Dermis microvascular lymphatic vessel endothelial cell (primary cell): ENCODE measurements at regions not wholly inside any gene's neighbourhood (a gene's known extent, or its start where the extent isn't known, plus 50 kb on each side); places are given as distances from the start of the nearest gene placed in this dataset.

Source experiments
- DNase-seq, 2 donors: peaks; one replicate each; pipeline versions ENCODE4 v3.0.0 to v3.0.0-alpha.2; 2010; ENCODE audit warnings: low read depth in 2 of 2

DNA sequence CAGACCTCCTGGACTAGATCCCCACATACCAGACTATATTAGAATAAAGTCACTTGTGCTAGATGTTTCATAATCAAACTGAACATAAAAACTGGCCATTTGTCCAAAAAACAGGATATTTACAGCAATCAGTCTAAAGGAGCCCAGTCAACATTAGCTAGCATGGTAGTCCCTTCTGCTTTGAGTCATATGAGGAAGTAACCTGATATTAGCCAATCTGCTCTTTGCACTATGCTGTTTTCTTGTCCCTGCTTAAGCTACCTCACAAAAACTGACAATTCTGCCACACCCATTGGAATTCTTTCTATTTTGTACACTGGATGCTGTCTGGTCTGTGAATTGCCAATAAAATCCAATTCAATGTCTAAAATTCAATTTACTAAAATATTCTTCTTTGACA, 1824.2 kb downstream of the OLFM4 start:
- DNase-seq, result no peak

DNA sequence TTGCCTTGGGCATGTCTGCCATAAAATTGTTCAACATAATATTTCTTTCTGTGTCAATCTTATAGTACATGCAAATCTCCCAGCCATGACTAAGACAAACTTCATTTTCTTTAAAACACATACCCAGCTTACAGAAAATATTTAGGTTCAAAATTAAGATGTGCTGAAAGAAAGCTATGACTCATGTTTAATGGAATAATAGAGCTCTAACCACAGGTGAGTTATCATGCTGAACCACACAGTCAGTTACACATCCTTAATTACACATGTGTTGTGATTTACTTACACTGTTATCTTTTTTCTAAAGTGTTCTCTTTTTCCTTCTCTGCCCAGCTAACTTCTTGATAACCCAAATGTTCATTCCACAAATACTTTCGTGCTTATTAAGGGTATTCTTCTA, 1831.2 kb downstream of the OLFM4 start:
- no peak for DNase-seq

DNA sequence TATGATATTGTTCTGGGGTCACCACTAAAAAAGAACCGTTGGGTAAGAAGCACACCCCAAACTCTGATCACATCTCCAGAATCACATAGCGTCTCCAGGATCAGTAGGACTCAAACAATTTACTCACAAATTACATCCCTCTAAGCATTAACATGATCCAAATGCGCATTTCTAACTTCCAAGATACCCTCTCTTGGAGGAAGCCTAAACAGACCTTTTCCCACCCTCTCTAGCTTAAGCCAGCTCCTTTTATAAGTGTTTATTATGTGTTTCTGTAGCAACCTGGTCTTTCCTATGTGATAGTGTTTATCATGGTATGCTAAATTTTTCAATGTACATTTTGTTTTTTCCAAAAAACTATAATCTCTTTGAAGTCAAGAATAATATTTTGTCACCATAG, 1846.5 kb downstream of the OLFM4 start:
- no peak for DNase-seq

DNA sequence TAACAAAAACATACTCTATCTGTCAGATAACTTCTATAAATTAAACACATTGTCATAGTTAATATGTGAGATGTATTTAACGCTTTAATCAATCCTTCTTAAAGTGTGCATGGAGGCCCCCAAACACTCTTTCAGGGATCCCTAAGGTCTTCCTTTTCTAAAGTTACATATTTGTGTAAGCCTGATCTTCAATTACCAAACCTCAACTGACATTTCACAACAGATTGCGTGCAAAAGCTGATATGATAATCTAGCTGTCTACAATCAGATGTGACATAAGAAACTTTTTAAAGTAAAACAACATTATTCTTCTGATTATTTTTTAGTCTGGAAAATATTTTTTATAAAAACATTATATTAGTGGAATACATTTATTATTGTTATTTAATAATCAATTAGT, 1850.4 kb downstream of the OLFM4 start:
- DNase-seq, result no peak

DNA sequence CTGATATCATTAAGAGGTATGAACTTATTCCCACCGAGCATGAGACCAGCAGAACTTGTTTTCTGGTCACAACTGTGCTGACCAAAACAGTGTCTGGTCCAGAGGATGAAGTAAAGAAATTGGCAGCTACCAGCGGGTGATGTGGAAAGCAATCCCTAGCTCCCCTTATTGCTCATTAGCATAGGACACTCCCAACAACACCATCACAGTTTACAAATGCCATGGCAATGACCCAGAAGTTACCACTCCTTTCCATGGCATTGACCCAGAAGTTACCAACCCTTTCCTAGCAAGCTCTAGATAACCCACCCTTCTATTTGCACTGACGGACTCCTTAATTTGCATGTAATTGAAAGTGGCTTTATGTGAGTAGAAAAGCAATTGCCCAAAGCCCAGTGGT, 1856.1 kb downstream of the OLFM4 start:
- DNase-seq, result no peak

DNA sequence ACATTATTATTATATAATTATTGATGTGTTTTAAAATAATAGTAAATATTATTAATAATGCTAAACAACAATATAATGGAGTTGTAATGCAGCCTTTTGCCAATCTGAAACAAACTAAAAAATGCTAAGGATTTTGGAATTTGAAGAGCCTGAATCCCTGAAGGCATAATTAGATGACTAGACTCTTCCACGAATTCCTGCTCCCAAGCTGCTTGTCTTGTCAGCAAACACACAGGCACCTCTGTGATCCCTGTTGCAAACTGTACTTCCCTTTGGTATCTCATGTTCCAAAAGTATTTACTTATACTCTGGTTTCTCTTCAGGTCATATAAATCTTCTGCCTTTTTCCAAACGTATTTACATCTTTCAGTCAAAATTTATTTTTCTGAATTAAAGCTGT, 1862.4 kb downstream of the OLFM4 start:
- DNase-seq, result no peak

DNA sequence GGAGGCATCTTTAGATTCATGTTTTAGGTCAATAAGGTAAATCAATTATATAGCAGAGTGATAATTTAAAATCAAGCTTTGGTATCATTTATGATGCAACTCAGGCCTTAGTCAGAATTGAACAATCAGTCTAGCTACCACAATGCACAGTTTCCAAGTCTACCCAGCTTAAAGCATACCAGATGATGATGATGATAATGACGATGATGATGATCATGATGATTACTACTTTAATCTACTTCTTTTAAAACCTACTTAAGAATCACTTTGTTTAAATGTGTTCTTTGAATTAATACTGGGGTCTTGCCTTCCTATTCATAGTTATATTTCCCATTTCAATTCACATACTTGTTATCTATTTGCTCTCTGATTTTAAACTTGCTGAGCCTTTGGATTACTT, 1872.7 kb downstream of the OLFM4 start:
- no peak for DNase-seq

DNA sequence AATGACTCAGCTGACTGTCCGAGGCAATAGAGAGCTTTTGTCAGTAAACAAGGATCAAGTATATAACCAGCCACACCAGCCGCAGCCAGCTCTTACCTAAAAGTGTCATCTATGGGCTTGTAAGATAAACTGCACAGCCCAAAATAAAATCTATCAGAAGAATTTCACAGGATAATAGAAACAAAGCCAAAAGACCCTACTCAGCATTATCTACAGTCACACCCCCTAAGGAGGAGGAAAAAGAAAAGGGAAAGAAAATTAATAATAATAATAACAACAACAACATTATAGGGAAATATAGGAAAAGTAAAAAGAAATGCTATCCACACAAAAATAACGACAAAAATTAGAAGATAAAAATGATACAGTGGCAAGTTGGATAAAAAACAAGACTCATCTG, 1883.8 kb downstream of the OLFM4 start:
- no peak for DNase-seq

DNA sequence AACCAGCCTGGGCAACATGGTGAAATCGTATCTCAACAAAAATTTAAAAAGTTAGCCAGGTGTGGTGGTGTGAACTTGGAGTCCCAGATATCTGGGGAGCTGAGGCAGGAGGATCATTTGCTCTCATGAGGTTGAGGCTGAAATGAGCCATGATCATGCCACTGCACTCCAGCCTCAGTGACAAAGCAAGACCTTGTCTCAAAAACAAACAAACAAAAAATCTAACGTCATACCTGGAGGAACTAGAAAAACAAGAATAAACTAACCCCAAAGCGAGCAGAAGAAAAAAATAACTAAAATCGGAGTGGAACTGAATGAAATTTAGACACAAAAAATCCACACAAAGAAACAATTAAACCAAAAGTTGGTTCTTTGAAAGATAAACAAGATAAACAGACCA, 1885.1 kb downstream of the OLFM4 start:
- no peak for DNase-seq

DNA sequence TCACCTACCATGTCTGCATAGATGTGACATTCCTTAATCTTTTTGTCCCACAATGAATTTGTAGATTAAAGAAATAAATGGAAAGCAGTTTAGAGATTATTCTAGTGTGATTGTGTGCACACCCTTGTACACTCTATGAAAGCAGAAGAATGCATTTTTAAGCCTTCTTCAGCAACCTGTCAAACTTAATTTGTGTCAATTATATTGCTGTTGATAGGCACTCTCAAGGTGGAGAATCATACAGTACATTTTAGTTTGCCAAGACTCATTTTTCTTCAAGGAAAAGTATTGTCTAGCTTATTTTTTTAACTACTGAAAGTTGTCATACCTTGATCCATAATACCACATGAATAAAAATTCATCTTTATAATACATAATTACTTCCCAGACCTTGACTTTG, 1898.9 kb downstream of the OLFM4 start:
- no peak for DNase-seq

DNA sequence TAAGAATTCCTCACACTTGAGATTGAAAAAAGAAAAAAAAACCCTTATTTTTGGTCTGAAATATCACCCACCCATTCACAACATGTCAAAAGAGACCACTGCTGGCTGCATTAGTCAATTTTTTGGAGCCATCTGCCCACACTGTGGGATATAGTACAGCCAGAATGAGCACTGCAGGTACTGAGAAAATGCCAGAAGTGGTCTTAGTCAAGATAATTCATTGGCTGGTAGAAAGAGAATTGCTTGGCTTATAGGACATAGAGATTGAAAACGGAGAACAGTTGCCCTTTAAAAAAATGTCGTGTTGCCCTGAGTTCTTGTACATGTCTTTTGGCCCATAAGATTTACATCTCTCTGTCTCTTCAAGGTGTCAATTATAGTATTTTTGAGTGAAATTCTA, 1899.5 kb downstream of the OLFM4 start:
- DNase-seq, result no peak

DNA sequence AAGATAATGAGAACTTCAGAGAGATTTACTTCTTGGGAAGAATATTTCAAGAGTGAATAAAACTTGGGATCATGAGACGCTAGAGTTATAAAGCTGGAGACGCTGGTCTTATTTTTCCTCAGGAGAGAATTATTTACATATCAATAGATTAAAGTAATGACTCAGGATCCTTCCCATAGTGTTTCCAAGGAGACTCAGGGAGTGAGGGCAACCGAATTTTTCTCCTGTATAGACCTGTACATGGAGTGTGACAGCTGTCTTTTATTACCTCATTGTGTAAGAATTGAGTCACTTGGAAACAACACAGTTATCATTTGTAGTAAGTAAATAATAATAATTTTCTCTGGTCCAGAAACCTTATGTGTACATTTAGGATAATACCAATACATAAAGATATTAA, 1905.5 kb downstream of the OLFM4 start:
- DNase-seq, result no peak

DNA sequence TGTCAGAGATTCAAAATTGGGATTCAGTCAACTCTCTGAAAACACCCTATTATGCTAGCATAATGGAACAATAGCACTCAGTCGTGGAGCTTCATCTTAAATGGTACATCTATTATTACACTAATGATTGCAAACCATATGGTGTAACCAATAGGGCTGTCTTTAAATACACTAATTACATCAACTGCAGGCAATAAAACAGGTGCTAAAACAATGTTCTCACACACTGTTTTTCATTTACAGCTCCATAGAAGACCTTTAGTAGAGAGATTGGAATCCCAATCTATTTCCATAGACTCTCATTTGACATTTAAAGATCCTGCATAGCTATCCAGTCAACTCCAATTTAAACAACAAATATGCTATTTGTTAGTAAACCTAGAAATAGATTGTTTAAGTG, 1917.4 kb downstream of the OLFM4 start:
- no peak for DNase-seq

DNA sequence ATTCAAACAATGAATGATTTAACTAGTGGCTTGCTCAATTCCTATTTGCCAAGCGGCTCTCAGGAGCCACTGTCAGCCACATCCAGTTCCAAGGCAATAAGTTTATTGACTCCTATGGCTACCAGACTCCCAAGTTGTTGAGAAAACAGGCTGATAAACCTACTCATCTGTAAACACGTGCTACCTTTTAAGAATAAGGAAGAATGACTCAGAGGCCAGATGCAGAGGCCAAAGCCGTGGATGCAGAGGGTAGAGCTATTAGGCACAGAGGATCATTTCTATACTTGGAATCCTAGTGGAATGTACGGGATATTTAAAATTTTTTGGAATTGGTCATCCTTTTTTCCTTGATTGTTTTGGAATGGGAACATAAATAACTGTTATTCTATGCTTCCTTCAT, 1921.1 kb downstream of the OLFM4 start:
- no peak for DNase-seq

DNA sequence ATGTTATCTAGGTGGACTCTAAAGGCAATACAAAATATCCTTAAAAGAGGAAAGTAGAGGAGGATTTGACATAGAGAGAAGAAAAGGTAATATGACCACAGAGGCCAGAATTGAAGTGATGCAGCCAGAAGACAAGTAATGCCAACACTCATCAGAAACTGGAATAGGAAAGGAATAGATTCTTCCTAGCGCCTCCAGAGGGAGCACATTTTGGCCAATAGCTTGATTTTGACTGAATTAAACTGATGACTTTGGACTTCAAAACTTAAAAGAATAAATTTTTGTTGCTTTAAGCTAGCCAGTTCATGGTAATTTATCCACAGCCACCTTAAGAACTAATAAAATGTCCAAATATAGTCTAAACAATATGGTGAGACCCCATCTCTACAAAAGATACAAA, 1921.9 kb downstream of the OLFM4 start:
- DNase-seq, result no peak

DNA sequence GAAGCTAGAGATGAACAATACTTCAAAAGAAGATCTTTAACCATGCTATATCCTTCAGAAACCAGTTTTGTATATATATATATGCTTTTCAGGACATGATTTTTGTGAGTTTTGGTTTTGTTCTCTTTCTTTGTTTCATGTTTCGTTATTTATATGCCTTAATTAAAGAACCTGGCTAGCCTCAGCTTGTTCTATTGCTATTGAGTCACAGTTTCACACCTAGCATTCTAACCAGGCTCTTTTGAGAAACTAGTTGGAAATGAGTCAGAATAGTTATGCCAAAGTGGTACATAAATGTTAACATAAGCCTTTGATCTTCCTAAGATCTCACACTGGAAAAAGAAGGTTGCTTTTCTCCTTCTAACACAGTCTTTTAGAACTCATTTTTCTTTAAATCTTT, 1925.2 kb downstream of the OLFM4 start:
- no peak for DNase-seq

DNA sequence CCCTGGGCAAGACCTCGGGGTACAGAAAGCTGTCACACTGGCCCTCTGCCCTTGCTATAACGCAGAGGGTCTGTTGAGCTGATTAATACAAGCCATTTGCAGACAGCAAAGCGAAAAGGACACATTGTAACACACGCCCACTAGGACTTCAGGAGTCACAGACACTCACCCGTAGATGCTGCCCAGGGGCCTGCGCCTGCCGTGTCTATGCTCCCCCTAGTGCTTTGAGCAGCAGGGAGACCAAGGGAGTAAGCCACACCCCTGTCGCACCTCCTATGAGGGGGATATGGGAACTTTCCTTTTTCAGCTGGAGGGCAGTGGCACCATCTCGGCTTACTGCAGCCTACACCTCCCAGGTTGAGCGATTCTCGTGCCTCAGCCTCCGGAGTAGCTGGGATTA, 1930.2 kb downstream of the OLFM4 start:
- DNase-seq, result no peak

DNA sequence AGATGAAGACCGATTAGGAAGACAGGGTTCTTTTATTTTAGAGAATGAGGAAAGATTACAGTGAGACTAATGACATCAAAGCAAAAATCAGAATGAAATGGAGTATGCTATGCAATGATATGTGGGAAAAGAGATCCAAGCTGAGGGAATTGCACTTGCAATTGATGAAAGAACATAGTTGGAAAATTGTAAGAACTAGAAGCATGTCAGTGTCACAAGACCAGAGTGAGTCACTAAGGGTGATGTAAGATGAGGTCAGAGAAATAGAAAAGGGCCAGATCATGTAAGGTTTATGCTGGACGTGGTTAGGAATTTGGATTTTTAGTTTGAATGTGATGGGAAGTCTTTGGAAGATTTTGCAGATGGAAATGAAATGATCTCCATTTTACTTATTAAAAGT, 1937.3 kb downstream of the OLFM4 start:
- DNase-seq, result no peak

DNA sequence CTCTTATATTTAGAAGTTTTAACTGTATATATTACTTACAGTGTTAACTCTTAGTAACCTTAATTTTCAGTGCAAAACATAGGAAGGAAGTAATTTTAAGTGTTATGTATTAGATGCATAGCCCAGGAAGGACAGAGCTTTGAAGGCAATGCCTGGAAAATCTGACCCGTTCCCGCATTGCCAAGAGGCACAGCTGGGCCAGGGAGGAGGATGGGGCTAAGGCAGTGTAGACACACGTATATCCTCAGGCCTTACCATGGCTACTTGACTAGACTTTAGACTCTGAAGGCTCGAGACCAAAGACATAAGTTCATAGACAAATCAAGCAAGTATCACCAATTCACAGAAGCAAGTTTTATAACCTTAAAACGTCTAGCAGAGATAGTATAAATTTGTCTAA, 1944.2 kb downstream of the OLFM4 start:
- no peak for DNase-seq

DNA sequence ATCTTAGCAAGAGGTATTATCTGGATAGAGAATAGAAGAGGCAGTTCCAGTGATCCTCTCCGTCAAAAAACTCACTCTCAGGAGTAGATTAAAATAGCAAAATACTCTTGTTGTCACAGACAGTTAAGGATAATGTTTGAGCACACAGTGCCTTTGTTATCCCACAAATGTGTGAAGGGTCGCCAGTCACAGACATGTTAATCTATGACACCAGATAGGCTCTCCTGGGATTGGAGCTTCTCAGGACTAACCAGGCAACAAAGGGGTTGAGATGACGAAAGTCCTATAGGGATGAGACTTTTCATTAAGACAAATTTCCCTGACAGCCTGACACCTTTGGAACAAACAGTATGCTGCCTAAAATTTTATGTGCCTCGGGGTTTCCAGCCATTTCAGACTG, 1947.1 kb downstream of the OLFM4 start:
- no peak for DNase-seq

DNA sequence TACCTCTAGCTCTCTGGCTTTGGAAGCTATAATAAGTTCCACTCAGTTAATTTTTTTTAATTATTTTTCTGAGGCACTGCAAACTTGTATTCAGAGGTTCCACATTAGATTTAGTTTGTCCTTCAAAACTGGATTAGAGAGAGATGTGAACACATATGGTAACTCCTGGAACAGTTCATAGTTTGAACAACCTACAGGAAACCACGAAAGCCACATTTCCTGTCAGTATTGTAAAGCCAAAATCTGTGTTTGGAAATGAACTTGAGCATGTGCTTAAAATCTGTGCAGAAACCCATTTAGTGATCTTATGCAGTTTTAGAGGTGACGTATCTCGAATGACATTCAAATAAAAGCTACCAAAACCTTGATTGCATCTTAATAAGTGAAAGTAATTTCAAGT, 1952.0 kb downstream of the OLFM4 start:
- DNase-seq, result no peak

DNA sequence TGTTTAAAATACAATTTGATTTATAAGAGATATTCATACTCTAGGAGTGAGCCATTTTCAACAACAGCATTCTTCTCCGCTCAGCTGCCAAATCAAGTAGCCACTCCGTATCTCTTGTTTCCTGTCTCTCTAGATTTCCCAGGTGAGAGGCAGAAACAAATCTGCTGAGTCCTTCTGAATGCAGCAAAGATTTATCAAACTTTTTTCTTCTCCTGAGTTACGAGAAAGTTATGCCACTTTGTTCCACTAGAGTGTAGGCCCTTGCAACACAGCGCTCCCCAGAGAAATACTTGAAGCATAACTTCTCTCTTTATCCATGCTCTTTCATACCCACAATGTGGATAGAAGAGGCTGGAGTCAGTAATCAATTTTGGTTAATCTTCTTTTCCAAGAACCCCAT, 1960.8 kb downstream of the OLFM4 start:
- DNase-seq, result no peak

DNA sequence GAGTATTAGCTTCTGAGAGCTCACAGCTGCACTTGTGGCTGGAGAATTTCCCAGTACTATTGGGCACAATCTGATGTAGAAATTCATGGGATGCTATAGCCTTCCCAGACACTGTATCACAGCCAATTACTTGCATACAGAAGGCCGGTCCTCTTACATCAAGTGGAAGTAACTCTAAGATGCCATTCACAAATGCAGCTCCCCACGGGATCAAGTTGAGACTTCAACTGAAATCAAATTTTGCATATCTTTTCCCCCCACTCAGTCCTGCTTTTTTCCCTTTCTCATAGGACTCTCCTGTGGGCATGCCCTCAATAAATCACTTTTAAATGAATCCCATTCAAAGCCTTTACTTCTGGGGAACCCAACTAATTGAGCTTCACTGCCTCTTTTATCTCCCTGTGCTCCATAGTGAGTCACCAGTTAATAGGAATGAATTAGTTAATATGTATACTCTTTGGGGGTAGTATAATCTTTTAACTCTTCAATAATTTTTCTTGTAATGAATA, 1970.8 kb downstream of the OLFM4 start:
- DNase-seq, result no peak

DNA sequence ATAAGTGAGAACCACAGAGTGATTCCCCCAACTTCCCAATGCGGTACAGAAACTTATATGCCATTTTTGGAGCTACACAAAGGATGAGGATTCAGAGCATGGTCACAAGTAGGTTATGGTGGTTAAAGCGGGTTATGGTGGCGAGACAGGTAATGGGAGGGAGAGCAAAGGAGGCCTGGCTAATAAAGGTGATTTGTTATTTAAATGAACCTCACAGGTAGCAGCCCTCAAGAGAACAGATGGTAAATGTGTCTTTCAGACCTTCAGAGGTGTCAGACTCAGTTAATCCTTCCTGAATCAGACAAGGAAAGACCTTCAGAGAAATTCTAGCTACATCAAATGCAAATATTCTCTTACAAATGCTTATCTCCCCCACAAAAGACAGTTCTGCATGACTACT, 1971.4 kb downstream of the OLFM4 start:
- DNase-seq, result no peak

DNA sequence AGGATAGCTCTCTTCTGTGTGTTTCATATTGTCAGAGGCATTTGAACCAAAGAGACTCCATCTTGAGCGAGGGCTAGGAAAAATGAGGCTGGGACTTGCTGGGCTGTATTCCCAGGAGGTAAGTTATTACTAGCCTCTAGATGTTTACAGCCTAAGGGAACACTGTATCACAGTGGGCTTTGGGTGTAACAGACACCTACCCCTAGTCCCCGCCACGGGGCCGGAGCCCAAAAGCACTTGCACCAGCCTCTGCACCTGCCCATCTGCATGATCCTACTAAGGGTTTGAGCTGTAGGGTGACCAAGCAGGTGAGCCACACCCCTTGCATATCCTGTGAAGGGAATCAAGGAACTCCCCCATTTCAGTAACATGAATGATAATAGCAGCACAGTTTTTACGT, 1972.2 kb downstream of the OLFM4 start:
- DNase-seq, result no peak
